HG03571 (cell line): ENCODE measurements at regions not wholly inside any gene's neighbourhood (a gene's known extent, or its start where the extent isn't known, plus 50 kb on each side); places are given as distances from the start of the nearest gene placed in this dataset.
"Not testable (repeated sequence)": the region's sequence is repeated elsewhere in the genome, so short reads cannot be mapped to it uniquely, and the experiment has no call there.

Source experiments
- ATAC-seq: cut with Tn5 transposase; IDR thresholded peaks from one replicate; pipeline ENCODE4 v1.9.1; 2021; ENCODE audit not compliant: unreplicated experiment

- no peak for ATAC-seq
Measured at GRCh38 chr6:6931071-6932025, 176.4 kb upstream of the RREB1 start.

DNA sequence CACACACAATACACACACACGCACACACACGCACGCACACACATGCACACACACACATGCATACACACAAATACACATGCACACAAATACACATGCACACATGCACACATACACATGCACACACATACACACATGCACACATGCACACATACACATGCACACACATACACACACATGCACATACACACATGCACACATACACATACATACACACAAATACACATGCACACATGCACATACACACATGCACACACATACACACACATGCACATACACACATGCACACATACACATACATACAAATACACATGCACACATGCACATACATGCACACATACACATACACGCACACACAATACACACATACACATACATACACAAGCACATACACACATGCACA, 175.4 kb upstream of the RREB1 start:
- ATAC-seq, result no peak

DNA sequence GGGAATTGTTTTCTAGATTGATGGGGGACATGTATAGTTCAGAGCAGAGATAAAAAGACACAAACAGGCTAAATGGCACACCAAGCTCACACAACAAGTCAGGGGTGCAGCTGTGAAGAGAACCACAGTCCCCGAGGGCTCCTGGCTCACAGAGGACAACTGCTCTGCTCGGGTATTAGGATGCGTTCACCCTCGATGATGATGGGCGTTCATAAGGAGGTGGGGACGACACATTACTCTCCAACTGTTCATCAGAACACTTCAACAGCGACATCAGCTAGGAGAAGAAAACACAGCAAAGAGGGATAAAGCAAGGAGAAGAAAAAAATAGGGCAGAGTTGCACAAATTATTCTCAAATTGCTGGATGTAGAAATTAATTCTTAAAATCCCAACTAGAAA, 174.8 kb upstream of the RREB1 start:
- no peak for ATAC-seq

DNA sequence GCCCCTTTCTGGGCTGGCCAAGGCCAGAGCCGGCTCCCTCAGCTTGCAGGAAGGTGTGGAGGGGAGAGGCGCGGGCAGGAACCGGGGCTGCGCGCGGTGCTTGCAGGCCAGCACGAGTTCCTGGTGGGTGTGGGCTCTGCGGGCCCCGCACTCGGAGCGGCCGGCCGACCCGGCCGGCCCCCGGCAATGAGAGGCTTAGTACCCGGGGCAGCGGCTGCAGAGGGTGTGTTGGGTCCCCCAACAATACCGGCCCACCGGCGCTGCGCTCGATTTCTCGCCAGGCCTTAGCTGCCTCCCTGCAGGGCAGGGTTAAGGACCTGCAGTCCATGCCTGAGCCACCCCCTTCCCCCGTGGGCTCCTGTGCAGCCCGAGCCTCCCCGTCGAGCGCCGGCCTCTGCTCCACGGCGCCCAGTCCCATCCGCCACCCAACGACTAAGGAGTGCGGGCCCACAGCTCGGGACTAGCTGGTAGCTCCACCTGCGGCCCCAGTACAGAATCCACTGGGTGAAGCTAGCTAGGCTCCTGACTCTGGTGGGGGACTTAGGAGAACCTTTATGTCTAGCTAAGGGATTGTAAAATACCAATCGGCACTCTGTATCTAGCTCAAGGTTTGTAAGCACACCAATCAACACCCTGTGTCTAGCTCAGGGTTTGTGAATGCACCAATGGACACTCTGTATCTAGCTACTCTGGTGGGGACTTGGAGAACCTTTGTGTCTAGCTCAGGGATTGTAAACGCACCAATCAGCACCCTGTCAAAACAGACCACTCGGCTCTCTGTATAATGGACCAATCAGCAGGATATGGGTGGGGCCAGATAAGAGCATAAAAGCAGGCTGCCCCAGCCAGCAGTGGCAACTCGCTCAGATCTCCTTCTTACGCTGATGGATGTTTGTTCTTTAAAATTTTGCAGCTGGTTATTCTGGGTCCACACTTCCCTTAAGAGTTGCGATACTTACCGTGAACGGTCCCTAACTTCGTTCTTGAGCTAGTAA, 167.4 kb upstream of the RREB1 start:
- ATAC-seq, result no peak

GRCh38 chr6:6941201-6941600, 166.6 kb upstream of the RREB1 start:
- no peak for ATAC-seq

- ATAC-seq, result no peak
Measured at GRCh38 chr6:6942091-6942490, 165.7 kb upstream of the RREB1 start.

GRCh38 chr6:6942831-6943230, 164.9 kb upstream of the RREB1 start:
- ATAC-seq, result peak; percentile 62

- ATAC-seq, result no peak
Measured at GRCh38 chr6:6943421-6943820, 164.3 kb upstream of the RREB1 start.

- no peak for ATAC-seq
Measured at GRCh38 chr6:6946206-6947155, 161.3 kb upstream of the RREB1 start.

DNA sequence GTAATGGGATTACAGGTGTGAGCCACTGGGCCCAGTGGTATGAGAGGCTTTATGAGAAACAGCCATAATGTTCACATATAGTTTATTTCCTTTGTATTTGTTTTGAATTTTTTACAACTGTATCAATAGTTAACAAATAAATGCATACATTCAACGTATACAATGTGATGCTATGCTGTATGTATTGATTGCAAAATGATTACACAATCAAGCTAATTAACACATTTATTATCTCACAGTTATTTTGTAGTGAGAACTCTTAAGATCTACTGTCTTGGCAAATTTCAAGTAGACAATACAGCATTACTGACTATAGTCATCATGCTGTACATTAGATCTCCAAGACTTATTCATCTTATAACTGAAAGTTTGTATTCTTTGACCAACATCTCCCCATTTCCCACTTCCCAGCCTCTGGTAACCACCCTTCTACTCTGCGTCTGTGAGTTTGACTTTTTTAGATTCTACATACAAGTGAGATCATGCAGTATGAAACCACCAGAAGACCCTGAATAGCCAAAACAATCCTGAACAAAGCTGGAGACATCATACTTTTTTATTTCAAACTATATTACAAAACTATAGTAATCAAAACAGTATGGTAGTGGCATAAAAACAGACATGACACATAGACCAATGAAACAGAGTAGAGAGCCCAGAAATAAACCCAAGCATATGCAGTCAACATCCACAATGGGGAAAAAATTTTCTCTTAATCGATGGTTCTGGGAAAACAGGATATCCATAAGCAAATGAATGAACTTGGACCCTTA, 157.2 kb upstream of the RREB1 start:
- ATAC-seq, result no peak

DNA sequence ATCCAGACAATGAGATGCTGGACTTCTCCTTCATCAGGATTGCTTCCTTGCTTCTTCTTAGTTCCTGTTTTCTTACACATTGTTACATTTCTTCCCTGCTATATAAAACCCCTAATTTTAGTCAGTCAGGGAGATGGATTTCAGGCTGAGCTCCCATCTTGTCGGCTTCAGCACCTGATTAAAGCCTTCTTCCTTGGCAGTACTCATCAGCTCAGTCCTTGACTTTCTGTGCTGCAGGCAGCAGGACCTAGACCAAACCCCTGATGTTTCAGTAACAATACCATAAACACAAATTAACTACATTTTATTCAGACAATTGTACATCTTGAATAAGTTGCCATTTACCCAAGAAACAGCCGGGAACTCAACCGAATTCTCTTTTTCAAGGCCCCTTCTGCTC, 156.4 kb upstream of the RREB1 start:
- no peak for ATAC-seq

DNA sequence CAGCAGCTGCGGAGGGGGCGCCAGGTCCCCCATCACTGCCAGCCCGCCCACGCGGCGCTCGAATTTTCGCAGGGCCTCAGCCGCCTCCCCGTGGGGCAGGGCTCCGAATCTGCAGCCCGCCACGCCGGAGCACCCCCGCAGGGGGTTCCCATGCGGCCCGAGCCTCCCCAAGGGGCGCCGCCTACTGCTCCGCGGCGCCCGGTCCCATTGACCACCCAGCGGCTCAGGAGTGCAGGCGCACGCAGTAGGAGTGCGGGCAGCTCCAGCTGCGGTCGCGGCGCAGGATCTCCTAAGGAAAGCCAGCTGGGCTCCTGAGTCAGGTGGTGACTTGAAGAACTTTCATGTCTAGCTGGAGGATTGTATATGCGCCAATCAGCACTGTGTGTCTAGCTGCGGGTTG, 155.3 kb upstream of the RREB1 start:
- no peak for ATAC-seq

GRCh38 chr6:6952927-6953326, 154.8 kb upstream of the RREB1 start:
- ATAC-seq, result not testable (repeated sequence)

DNA sequence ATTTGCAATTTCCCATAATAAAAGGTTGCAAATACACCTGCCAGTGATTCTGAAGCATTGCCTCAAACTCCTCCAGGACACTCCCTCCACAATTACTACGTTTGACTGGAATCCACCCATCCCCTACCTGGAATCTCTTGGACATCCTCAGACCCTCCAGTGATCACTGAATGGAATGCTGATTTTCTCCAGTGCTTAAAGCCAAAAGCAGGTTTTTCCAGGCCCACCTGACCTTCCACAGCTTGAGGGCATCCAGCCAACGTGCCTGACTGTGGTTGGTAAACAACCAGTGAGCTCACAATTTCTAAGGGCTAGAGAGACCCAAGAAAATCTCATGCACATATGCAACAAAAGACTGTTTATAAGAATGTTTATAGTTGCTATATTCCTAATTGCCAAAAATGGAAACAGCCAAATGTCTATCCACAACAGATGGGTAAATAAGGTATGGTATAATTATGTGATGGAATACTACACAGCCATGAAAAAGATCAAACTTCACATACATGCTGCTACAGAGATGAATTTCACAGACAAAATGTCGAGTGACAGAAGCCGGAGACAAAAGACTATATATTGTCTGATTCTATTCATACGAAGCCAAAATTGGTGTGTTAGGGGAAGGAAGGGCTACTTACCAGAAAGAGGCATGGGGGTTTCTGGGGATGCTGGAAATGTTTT, 147.1 kb upstream of the RREB1 start:
- ATAC-seq, result no peak

DNA sequence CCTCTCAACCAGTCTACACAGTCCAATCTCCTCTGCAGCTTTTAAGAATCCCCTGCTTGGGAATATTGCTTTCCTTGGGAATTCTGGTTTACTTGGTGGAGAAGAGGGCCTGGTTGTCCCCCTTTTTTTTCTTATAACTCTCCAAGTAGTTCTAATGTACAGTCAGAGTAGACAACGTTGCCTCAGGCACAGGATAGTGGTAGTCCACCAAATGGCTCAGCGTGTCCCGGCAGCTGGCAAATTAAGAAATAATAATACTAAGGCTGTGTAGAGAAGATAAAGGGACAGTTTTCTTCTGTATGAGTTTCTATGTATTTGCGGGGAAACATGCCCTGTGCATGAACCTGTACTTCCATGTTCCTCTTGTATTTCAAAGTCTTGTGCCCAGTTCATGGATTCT, 145.7 kb upstream of the RREB1 start:
- ATAC-seq, result no peak

GRCh38 chr6:6962699-6963098, 145.1 kb upstream of the RREB1 start:
- no peak for ATAC-seq

GRCh38 chr6:6963390-6963789, 144.4 kb upstream of the RREB1 start:
- not testable (repeated sequence) for ATAC-seq

- ATAC-seq, result no peak
Measured at GRCh38 chr6:6964675-6965074, 143.1 kb upstream of the RREB1 start.

DNA sequence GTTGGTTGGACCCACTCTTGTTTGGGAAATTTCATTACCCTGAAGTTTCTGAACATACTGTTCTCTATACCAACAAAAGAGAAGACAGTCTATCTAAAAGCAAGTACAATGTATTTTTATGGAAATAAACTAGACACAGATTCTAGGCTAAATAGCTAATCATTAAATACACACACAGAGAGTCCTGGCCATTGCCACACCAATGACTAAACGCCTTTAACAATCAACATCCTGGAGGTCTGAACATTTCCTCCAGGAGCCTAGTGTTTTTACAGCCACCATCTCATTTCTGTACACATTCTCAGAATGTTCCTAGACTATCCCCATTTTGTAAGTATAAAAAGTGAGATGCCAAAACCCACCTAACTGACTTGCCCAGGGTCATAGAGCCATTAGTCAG, 141.6 kb upstream of the RREB1 start:
- no peak for ATAC-seq
